ENCODE measurements at regions not wholly inside any gene's neighbourhood (a gene's known extent, or its start where the extent isn't known, plus 50 kb on each side); places are given as distances from the start of the nearest gene placed in this dataset.
A peak's percentile ranks its signal among the peaks of the same experiment; 100 is the strongest.

DNA sequence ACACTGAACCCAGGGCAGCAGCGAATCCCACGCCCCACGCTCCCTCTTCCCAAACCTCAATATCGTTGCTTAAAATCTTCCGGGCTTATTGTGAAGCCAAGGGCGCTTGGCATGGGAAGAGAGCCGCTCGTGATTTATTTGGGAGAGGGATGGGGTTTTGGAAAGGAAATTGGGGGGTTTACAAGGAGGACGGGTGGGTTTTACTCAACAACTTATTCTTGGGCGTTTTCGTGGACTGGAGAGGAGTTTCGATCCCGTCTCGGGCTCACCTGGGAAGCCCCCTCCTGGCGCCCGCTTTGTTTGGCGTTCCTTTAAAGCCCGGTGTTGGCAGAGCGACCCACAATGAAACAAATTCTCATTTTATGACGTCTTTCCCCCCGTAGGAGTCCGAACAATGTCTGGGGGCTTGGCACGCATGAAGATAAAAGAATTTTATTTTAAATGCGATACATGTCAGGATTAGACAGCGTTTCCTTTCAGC lies 135.3 kb downstream of the INSIG2 start:
- DNase-seq: no peak

DNA sequence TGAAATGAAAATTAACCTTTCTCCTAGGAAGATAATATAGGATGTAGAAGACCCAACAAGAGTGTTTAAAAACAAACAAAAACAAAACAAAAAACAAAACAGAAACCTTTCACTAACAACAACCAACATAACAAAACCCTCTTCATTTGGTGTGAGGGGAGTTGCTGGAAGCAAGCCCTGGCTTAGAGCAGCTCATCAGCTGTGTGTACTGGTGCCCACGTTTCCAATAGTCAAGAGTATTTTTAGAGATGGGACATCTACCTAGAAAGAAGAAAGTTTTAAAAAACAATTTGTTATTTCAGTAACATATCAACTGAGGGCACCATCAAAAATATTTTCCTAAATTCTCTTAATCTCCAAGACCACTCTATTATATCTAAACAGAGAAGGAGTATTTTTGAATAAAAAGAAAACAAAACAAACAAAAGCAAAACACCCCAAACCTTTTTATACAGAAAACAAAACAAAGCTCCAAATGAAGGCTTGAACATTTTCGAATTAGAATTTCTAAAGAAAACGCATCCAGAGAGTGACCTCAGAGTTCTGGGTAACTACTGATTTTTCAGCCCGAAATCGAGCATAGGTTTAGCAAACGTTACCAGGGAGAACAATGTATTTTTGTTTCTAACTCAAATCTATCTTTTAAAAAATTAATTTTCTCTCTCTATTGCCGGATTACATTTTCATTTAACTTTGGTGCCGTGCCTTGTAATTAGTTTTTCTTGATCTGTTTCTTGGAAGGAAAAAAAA lies 134.6 kb downstream of the INSIG2 start:
- no peak for DNase-seq

DNA sequence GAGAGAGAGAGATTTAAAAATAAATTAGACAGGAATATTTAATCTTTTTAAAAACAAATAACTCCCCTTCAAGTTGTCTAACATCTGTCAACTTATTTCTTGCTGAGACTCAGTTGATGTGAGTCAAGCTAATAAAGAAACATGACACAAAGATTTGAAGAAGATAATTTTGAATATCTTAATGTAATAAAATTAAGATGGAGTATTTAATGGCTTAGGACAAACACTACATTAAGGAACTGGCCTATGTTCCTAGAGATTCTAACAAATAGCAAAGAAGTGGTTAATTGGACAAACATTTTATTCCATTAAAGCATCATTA lies 134.0 kb downstream of the INSIG2 start:
- no peak for DNase-seq

- DNase-seq: peak; percentile 60
Observed at GRCh38 chr2:118221536-118222272, 133.4 kb downstream of the INSIG2 start.

DNA sequence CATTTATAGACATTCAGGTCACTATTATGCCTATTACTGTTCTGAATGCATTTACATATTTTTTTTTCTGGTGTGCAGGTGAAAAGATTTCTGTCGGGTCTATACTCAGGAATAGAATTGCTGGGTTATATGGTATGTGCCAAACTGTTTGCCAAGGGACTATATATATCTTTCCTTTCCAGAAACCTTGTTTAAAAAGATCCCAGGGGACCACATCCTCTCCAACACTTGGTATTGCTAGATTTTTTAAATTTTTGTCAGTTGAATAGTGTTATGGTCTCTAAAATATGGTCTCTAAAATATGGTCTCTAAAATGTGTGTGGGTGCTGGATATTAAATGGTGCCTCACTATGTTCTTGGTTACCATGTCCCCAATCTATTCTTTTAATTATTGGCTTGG lies 131.3 kb downstream of the INSIG2 start:
- no peak for DNase-seq

DNA sequence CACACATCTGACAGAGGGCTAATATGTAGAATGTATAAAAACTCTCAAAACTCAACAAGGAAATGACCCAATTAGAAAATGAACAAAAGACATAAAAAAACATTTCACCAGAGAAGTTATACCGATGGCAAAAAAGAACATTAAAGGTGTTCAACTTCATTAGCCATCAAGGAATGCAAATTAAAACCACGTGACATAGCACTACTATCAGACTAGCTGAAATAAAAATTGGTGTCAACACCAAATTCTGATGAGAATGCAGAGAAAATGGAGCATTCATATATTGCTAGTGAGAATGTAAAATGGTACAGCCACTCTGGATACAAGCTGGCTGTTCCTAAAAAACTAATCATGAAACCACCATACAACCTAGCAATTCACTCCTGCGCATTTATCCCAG lies 128.0 kb downstream of the INSIG2 start:
- no peak for DNase-seq

GRCh38 chr2:118209727-118210126 lies 121.5 kb downstream of the INSIG2 start:
- DNase-seq: no peak

GRCh38 chr2:118207889-118208288 lies 119.6 kb downstream of the INSIG2 start:
- no peak for DNase-seq

GRCh38 chr2:118202707-118203303 lies 114.5 kb downstream of the INSIG2 start:
- peak; percentile 51 for DNase-seq

DNA sequence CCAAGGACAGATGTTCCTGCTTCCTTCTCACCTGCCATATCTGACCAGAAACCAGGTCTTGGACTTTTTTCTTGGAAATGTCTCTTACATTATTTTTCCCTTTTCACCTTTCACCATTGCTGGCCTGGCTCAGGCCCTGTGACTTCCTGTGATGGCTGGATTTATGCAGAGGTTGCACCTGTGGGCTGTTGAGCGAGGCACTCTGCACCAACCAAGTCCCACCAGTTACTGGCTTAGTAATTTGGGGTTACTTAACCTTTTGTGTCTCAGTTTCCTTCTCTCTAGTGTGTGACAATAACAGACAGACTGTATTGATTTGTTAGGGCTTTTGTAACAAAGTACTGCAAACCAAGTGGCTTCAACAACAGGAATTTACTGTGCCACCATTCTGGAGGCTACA lies 110.0 kb downstream of the INSIG2 start:
- no peak for DNase-seq

DNA sequence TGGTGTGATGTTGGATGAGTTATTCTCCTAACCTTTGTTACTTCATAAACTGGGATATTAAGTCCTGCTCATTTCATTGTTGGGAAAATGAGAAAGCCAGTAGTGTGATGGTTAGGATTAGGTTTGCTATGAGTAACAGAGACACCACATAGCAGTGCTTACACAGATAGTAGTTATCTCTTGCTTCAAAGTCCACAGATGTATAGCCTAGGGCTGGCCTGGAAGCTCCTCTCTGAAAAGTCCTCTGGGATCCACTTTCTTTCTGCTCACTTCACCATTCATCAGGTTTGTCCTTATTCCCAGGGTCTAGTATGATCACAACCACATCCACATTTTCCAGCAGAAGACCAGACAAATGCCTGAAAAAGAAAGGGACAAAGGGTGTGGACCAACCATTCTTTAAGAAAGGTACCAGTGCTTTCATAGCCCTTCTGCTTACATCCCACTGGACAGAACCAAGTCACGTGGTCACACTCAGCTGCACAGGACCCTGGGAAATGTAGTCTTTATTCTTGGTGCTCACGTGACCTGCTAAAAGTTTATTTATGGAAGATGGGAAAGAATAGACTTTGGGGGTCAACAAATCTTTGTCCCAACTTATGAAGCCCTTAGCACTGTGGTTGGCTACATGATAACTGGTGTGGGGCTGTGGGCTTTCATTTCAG lies 108.9 kb downstream of the INSIG2 start:
- DNase-seq: peak; percentile 13

- no peak for DNase-seq
Observed at GRCh38 chr2:118190474-118190873, 102.2 kb downstream of the INSIG2 start.

- no peak for DNase-seq
Observed at GRCh38 chr2:118186858-118187254, 98.6 kb downstream of the INSIG2 start.

DNA sequence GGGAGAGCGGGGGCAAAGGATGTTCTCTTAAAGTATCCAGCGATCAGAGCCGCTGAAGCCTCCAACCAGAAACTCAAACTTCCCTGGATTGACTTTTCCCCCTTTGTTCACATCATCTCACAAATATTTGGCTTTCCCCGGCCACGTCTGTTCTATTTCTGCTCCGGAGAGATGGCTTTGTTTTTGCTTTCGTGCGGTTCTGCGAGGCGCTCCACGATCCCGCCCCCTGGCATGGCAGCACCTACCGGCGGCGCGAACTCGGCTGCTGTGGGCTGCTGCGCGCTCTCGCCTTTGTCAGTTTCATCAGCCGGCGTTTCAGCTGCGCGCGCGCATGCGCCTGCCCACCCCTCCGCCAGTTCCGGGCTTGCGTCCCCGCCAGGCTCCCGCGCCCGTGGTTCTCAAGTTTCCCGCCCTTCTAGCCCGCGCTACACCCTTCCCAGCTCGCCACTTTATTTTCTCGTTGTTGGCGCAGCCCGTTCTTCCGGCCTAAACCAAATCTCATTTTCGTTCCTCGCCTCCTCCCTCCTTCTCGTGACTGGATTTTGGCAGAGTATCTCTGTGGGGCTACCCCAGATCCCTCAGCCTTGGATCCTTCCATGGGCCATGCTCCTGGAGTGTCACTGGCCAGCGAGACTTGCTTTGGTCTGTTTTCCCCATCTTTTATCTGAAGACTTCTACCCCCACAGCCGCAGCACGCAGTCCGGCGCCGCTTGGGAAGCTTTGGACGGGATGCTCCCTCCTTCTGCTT lies 98.0 kb downstream of the INSIG2 start:
- DNase-seq: peak; percentile 85

GRCh38 chr2:118185210-118186109 lies 97.2 kb downstream of the INSIG2 start:
- peak; percentile 58 for DNase-seq

DNA sequence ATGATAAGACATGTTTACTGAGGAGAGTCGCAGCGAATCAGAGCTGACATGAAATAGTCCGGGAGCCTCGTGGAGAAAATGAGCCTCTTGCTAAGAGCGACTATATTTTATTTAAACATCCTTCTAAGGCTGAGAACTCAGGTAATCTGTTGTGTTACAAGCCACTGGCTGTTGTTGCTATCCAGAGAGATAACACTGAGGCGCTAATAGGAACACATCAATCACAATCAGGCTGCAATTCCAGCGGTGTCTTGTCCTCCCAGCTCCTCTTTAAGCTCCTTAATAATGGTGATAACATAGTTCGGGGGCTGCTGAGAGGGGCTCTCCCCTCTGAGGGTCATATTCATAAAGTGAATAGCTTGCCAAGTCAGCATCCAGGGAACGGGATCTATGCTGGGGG lies 95.1 kb downstream of the INSIG2 start:
- no peak for DNase-seq

DNA sequence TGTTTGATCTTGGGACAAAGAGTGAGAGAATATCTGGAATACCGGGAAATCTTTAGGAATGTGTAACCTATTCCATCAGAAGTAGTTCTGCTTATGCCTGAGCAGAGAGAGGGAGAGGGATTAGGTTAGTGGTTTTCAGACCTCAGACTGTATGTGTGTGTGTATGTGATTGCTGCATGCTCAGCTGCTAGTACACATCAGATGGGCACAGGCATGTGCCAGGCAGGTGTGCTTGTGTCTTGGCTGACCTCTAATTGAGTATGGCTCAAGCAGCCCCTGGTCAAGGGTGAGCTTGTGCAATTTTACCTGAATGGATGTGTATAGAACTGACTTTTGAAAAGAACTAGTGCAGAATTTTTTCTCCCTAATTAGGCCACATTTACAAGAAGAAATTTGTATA lies 91.2 kb downstream of the INSIG2 start:
- no peak for DNase-seq

DNA sequence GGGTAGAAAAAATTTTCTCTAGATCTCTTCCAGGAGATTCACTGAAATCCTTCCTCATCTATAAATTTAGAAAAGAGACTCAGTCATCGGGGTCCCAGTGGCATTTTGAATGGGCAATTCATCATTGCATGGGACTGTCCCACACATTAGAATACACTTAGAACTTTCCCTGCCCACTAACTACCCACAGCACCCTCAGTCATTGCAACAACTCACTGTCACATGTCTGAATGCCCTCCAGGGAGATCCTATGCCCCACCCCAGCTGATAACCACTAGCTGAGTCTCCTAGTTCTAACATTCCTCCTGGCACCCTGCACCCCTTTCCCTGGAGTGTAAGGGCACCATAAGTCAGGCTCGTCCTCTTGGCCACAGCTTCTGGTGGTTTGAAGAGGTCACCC lies 89.6 kb downstream of the INSIG2 start:
- no peak for DNase-seq

GRCh38 chr2:118177318-118177717 lies 89.0 kb downstream of the INSIG2 start:
- no peak for DNase-seq

- no peak for DNase-seq
Observed at GRCh38 chr2:118176601-118177000, 88.3 kb downstream of the INSIG2 start.

GRCh38 chr2:118171546-118171945 lies 83.3 kb downstream of the INSIG2 start:
- no peak for DNase-seq
